HG03442 (cell line): ENCODE measurements at regions not wholly inside any gene's neighbourhood (a gene's known extent, or its start where the extent isn't known, plus 50 kb on each side); places are given as distances from the start of the nearest gene placed in this dataset.

Experiments used
- ATAC-seq: cut with Tn5 transposase; IDR thresholded peaks from one replicate; pipeline ENCODE4 v1.9.1; 2021; ENCODE audit warnings: mild to moderate bottlenecking, moderate library complexity; ENCODE audit not compliant: unreplicated experiment

DNA sequence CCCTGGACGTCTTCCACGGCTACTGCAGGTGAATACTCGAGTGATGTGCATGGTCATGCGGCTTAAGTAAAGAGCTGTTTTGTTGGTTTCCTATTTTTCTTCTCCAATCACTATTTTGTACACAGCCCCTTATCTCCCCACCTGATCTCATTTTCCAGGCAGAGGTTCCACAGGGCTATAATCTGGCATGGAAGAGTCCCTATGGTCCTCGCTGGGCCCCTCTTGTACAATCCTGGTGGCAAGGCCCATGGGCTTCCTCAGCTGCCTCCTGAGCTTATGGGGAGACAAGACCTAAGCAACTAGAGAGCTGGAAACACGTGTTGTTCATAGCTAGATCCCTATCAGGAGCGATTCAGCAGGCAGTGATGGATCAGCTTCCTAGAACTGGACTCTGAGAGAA, 181.3 kb upstream of the ADO start:
- ATAC-seq, result no peak

DNA sequence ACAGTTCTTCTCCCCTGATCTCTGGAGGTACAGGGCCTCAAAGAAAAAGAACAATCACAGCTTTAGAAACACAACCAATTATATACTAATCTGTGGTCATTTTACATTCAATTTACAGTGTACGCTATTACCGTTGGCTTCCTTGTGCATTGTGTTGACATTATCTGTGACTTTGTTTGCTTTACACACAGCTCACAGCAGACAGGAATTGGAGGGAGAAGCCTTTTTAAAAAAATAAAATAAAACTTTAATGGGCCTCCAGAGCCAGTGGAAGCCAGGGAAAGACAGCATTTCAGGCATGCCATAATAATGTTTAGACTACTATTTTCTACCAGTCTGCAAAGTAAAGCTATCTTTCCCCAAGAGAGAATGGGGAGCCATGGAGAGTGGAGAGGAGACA, 179.0 kb upstream of the ADO start:
- no peak for ATAC-seq

DNA sequence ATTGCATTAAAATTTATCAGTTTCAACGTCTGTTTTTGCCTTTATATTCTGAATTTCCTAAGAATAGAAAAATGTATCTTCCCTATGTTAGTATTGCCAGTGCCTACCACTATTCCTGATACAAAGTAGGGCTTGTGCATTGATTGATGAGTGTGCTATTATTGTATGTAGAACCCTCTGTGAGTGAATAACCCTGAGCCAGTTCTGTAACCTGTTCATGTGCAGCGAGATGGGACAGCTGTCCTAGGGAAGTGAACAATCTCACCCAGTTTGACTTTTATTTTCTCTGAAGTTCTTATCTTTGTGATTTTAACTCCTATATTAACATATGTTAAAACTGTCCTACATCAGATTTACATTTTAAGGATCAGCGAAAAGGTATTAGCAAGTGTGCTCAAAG, 178.4 kb upstream of the ADO start:
- no peak for ATAC-seq

DNA sequence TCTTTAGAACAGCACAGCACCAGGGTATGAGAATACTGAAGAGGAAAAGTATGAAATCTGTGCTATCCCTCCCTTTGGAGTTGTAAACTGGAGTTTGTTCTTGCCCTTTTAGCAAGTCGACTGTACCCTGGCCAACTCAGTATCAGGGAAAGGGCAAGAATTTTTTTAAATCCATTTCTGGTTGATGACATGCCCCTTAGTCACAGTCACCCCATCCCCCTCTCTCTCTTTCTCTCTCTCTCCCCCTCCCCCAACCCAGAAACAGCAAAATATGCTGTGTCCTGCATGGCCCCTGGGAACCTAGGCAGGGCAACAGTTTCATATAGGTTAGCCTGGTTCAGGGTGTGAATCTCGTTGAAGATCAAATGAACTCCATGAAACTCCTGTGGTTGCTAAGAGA, 177.7 kb upstream of the ADO start:
- ATAC-seq, result no peak

DNA sequence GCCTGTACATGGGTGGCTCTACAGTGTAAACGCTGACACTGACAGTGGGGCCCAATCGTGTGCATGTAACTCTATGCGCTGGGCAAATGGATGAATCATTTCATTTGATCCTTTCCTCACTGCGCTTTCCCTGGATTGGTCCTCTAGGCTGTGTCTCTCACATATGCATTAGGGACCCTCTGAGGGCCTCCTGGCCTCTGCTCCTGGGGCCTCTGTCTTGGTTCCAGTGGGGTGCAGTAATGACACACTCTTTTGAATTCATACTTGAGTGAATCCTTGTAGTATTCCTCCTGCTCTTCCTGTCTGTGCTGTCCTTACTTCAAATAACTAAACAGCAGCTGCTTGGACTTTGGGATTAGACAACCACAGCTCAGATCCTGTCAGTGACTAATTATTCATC, 176.5 kb upstream of the ADO start:
- no peak for ATAC-seq

DNA sequence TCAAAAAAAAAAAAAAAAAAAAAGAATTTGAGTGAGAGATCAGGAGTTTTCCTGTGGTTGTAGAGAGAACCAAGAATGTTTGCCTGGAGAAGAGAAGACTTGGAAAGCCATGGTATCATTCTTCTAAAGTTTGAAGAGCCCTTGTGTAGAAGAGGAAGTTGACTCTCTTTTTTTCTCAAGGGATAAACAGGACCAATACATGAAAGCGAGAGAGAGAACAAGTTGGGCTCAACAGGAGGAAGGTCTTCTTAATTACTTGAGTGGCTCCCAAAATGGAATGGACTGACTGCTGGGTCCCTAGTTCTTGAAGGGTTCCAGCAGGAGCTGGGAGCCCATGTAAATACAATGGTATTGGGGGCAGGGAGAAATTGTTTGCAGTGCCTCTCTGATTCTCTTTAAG, 173.3 kb upstream of the ADO start:
- ATAC-seq, result no peak

DNA sequence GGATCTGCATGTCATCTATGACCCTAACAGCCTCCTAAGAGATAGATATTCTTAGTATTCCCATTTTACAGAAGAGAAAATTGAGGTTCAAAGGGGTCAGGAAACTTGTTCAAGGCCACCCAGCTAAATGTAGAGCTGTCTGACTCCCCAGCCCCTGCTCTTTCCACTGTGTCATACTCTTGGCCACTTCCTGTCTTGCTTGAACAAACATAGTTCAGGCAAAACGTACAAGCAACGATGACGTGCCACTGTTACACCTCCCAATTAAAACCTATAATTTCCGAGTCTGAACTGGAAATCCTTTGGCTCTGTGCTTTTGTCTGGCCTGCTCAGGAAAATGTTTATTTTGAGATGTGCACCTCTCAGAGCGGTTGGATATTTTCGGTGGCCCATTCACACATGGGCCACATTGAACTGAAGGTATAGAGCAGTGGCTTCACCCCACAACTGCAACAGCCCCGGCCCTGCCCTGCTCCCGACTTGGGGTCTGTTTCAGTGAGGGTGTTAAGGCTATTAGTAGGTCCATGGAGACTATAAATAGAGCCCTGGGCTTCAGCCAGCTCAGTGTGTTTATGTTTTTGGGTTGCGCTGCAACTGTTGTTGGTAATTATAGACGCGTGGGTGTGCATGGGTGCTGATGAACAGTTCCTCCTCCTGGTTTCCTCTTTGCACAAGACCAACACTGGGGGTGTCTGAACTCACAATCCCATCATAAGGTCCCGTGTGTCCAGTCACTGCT, 172.3 kb upstream of the ADO start:
- ATAC-seq, result peak; percentile 75

DNA sequence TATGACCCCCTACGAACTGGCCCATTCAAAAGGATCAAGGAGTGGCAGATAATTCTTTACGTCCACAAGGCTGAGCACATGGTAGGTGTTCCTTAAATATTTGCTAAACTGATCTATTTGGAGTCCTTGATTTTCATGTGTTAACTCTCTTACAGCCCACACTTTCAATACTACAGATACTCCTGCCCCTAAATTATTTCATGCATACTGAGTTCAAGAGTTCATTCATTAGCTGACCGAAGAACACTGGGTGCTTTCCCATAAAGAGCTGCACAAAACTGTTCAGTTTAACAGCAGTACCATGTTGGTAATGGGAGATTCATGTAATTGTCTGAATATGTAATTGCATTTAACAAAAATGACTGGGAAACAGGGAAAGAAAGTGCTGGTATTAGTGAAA, 170.5 kb upstream of the ADO start:
- ATAC-seq, result no peak

DNA sequence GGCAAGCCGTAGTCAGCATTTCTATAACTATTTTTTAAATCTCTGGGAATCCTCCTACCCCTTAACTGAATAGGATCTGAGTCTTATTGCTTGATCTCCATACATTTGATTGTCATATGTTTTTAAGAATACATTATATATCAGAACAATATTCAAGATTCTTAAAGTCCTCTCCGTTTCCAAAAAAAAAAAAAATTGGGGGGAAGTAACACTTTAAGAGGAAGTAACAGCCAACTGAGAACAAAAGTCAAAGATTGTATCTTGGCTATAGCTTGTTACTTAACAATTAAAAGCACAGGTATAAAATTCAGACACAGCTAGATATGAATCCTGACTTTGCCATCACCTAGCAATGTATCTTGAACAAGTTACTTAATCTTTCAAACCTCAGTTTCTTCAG, 169.9 kb upstream of the ADO start:
- no peak for ATAC-seq

DNA sequence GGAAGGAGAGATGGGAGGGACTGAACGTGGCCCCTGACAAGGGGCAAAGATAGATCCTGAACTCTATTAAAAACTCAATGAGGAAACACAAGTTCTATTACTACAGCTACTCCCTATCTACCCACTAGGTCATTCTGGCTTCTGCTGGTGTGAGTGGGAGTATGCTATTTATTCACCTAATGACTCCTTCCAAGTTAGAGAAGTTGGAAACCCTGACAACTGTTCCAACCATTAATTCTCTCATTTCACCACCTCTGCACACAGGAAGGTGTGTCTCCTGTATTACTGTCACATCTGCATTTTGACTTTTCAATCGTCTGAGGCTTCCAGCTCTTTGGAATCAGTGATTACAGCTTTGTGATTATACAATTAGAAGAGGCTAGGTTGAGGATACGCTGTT, 169.4 kb upstream of the ADO start:
- ATAC-seq, result no peak

DNA sequence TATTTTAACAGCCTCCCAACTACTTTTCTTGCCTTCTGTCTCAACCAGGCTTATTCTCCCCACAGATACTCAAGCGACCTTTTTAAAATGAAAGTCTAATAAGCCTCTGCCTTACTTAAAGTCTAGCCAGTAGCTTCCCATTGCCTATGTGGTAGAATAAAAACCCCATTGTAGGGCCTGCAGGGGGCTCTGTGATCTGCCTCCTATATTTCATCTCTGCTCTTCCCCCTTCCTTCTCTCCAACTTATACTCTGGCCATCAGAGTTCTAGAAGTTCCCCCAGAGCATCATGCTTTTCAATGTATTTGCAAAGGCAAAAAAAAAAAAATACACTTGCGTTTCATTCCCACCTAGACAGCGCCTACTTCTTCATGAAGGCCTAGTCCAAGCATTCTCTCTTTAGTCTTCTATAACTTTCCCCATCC, 167.7 kb upstream of the ADO start:
- no peak for ATAC-seq

DNA sequence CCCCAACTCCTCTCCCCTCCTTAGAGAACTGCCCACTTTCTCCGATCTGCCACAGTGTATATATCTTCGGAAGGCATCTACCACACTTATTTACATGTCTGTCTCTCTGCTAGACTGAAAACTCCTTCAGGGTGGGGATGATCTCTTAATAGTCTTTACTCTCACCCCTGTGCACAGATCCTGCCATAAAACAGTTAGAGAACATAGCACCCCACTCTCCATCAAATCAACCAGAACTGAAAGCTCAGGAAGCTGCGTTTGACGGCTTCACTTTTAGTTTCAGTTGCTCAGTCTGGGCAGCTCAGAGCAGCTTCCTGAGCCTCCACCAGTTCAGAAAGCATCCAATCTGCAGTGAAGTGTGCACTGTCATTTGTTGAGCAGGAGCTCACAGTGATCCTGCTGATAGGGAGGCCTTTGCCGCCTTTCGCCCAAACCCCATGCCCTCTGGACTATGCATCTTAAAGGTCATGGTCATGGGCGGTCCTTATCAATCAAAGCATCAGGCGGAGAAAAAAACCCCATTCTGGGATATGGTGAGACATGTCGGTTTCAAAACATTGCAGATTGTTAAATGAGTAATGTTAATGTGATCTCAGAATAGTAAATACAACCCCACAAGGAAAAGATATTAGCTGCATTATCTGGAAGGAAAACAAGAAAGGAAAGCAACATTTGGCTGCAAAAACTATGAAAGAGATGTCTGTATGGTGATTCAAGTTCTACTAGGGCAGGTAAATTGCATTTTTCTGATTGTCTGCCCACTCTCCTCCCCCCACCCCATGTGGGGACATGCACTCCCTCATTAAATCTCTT, 167.1 kb upstream of the ADO start:
- peak; percentile 52 for ATAC-seq

DNA sequence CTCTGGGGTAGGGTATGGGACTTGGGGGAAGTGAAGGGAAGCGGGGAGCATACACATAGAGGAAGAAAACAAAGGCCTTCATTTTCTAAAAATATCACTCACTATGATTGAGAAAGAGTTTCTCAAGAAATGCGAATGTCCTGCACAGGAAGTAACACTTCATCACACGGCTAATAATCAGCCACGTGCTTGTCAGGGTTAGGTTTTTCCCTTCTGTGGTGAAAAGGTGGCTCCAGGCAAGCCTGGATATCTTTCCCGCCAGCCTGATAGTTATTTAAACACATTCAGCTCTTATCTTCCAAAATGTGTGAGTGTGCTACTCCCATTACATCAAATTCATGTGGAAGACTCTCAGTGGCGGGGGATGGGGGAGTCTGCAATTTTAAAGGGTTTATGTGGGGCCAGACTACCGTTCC, 166.4 kb upstream of the ADO start:
- ATAC-seq, result peak; percentile 42

DNA sequence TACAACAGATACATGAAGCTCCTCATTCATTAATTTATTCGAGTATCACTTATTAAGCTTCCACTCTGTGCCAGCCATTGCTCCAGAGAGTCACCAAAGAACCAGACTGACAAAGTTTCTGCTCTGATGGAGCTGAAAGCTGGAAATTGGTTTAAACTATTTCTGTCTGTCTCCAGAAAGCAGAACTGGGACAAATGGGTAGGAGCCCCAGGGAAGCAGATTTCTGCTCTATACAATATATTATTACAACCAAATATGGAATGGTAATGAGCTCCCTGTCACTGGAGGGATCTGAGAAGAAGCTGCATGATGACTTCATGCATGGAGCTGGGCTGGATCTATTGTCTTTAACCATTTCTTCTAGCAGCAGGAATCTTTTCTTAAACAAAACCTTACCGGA, 165.4 kb upstream of the ADO start:
- no peak for ATAC-seq

DNA sequence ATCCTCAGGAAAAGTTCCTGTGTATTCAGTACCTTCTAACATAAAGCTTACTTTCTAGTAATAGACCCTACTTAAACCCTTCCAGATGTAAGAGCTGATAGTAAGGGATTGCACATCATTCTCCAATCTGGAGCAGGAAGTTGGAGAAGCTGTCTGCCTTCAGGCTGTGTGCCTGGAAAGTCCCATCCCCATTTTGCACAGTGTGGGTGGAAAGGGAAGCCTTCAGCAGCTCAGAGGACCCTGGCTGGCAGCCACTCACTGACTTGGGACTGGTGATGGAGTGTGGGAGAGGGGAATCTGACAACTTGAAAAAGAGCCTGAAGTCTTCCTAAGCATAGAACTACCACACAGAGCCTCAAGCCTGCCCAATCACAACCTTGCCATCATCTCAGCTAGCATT, 164.1 kb upstream of the ADO start:
- no peak for ATAC-seq

DNA sequence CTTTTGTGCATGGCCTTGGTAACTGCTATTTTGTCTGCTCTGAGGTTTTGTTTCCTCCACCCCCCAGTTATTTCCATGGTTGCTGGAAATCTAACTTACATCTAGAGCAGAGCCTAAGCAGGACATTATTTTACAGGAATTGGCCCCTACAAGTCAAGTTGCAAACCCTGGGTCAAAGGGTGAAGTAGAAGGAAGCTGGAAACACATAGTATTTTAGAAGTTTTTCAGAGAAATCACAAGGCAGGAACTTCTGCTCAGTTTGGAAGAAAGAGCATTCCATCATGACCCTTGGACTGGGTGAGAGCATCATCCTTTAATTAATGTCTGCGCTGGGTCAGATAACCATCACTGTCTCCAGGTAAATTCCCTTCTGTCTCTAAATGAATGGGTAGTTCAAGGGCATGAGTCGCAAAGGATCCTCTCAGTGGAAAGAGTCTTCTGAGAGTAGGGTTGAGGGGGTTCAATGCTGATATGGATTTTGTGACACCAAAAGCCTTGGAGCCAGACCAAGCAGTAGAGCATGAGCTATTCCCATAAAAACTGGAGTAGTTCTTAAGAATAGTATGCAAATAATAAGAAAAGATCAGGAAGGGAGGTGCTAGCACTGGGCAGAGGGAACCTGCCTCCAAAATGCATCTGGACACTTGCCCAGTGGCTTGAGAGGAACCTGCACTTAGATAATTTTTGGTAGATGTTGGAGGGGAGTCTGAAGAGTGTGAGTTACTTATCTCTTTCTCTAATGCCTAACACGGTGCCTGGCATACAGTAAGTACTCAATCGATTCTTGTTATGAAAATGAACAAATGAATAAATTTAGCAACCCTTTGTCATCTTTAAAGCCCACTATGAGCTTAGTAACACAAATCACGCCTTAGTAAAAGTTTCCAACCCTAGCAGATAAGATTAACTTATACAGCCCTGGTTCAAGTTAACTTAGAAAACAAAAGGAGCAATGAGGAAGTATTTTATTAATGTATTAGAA, 160.6 kb upstream of the ADO start:
- no peak for ATAC-seq

DNA sequence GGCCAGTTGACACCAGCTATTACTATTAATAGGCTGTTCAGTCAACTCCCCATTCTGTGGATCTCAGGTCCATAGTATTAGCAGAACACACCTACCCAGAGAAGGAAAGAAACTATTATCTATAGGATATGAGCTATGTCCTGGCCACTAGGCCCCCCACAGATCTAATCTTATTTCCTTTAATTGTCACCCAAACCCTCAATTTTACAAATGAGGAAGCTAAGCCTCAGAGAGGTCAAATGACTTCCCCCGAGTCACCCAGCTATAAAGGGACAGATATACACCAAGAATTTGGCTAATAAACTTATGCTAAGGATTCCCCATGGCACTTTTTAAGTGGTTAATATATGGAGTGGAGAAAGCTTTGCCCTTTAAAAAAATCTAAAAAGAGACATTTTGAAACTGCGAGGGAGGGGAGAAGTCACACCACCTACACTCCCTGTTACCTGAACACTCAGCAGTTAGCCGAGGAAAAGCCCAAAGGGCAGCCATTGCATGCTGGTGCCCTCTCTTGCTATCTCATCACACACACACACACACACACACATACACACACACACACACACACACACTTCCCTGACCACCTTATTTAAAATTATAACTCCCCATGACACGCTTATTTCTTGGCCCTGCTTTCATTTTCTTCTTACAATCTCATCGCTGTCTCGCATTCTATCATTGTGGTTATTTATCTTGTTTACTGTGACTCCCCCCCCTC, 157.0 kb upstream of the ADO start:
- ATAC-seq, result no peak

DNA sequence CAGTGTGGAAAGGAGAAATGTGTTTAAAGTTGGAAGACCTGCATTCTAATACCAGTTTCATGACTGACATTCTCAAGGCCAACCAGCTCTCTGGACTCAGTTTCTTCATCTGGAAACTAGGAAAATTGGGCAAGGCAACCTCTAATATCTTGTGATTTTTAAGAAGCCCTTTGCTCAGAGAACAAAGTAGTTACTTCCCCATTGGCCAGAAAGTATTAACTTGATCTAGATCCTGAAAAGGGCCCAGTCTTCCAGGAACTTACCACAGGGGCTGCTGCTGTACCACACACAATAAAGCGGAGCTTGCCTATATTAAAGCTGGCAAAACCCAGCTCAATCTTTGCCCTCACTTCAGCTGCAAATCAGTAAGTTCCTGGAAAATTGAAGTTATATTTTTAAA, 155.6 kb upstream of the ADO start:
- ATAC-seq, result no peak

DNA sequence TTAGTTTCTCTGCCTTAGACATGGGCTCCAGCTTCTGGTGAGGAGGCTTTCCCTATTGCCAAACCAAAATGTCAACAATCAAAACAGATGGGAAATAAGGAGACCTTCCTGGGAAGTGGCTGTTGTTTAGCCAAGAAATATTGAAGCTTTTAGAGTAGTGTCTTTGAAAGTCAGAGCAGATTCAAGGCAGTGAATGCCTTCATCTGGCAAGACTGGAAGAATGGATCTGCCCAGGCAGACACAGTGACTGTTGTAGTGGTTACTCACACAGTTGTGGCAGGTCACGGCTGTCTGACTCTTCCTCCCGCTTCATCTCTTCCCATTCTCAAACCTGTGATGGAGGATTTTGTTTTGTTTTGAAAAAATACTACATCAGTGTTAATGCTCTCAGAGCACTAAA, 154.1 kb upstream of the ADO start:
- no peak for ATAC-seq

DNA sequence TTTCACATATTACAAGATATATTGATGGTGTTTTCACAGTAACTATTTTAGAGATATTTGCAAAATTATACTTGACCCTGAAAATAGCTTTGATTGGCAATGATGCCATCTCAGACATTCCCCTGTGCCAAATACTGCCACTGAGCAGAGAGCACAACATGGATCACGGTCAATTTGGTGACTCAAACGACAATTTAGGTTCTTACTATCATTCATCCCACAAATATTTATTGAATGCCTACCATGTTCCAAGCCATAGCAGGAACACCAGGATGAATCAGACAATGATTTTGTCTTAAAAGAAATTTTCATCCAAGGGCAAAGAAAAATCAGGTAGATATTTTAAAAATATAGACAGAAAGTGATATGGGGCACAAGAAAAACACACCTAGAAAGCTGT, 153.2 kb upstream of the ADO start:
- ATAC-seq, result no peak

DNA sequence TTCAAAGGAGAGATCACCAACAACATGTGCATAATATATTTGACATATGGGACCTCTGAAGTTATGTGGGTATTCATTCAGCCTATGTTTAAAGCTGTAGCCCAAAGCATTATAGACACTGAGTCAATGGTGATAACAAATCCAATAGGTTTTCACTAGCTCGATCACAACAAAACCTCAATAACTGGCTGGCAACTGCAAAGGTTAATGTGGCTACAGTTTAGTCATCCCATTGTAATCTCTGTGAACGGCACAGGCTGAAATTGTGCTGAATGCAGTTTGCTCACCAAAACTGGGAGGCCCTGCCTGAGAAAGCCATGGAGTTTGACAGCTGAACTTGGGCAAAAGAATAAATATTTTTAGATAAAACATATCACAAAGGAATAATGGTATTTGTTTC, 152.4 kb upstream of the ADO start:
- ATAC-seq, result no peak
